Dedifferentiated amniotic fluid mesenchymal stem cell (primary cell): ENCODE measurements at regions not wholly inside any gene's neighbourhood (a gene's known extent, or its start where the extent isn't known, plus 50 kb on each side); places are given as distances from the start of the nearest gene placed in this dataset.
"Not testable (repeated sequence)": the region's sequence is repeated elsewhere in the genome, so short reads cannot be mapped to it uniquely, and the experiment has no call there.

ENCODE experiments used
- DNase-seq: peaks from one replicate; pipeline ENCODE4 v3.0.0-alpha.2; 2016; ENCODE audit errors: extremely low spot score

DNA sequence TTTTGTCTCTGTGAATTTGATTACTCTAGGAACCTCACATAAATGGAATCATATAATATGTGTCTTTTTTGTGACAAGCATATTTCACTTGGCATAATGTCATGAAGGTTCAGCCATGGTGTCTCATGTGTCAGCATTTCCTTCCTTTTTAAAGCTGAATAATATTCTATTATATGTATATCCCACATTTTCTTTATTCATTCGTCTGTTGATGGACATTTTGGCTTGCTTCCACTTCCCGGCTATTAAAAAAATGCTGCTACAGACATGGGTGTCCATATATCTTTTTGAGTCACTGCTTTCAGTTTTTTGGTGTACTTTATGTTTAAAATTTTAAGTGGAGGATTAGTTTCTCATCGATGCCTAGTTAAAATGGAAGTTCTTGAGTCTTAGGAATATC is 59.8 kb upstream of the C5orf63 start:
- DNase-seq: no peak

DNA sequence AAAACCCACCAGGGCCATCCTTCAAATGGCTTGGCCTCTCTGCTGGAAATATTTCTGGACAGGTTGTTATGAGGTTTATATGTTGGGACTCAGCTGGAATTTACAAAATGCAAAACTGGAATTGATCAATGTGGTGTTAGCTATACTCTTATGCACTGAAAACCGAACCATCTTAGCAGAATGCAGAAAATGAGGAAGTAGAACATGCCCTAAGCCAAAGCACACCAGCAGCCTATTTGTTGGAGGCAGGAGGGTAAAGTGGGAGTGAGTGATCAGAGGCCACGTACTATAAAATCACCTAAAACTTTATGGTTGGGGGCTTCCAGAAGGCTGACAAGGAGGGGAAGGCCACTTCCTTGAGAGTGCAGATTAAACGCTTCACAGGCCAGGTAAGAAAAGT is 63.6 kb upstream of the C5orf63 start:
- DNase-seq: no peak

- DNase-seq: no peak
Measured at GRCh38 chr5:127143722-127144121, 70.4 kb upstream of the C5orf63 start.

GRCh38 chr5:127153031-127153430 is 79.7 kb upstream of the C5orf63 start:
- no peak for DNase-seq

DNA sequence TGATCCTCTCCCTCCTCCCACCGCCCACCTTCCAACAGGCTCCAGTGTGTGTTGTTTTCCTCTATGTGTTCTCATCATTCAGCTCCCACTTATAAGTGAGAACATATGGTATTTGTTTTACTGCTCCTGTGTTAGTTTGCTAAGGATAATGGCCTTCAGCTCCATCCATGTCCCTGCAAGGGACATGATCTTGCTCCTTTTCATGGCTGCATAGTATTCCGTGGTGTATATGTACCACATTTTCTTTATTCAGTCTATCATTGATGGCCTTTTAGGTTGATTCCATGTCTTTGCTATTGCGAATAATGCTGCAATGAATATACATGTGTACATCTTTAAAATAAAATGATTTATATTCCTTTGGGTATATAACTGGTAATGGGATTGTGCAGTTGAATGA is 80.2 kb upstream of the C5orf63 start:
- no peak for DNase-seq

- DNase-seq: no peak
Measured at GRCh38 chr5:127163750-127164149, 90.4 kb upstream of the C5orf63 start.

DNA sequence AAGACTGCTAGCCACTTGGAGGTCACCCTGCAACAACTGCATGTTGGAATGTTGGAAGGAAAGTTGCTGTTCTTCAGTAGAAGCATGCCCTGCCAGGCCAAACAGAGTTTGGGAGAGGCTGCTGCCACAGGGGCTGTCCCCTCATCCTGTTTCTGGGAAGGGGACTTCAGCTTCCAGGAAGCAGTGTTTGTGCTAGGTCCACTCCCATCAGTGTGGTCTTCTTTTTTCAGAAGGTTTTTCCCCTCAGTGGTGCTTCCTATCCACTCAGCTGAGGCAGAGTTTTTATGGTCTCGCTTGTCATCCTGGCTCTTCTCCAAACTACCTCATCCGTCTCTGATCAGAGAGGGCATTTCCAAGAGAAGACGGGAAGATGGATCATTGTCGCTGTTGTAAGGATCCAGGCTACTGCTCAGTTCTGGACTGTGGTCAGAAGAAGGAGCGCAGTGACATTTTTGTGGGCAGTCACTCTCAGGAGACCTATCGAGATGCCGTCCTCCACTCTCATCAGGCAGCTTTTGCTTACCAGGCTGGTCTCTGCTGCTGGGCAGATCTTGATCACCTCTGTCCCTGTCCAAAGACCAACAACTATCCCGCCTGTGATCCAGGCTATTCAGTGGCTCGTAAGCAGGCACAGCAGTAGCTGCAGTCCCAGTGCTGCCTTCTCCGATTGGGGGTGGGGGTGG is 97.8 kb upstream of the C5orf63 start:
- DNase-seq: no peak

- DNase-seq: no peak
Measured at GRCh38 chr5:127176769-127177168, 103.5 kb upstream of the C5orf63 start.

DNA sequence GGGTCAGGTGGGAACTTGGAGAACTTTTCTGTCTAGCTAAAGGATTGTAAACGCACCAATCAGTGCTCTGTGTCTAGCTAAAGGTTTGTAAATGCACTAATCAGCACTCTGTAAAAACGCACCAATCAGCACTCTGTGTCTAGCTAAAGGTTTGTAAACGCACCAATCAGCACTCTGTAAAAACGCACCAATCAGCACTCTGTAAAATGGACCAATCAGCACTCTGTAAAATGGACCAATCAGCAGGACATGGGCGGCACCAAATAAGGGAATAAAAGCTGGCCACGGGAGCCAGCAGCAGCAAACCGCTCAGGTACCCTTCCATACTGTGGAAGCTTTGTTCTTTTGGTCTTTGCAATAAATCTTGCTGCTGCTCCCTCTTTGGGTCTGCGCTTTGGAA is 108.0 kb upstream of the MEGF10 start:
- DNase-seq: not testable (repeated sequence)

GRCh38 chr5:127183332-127183731 is 107.3 kb upstream of the MEGF10 start:
- no peak for DNase-seq

GRCh38 chr5:127184851-127185250 is 105.7 kb upstream of the MEGF10 start:
- DNase-seq: no peak

DNA sequence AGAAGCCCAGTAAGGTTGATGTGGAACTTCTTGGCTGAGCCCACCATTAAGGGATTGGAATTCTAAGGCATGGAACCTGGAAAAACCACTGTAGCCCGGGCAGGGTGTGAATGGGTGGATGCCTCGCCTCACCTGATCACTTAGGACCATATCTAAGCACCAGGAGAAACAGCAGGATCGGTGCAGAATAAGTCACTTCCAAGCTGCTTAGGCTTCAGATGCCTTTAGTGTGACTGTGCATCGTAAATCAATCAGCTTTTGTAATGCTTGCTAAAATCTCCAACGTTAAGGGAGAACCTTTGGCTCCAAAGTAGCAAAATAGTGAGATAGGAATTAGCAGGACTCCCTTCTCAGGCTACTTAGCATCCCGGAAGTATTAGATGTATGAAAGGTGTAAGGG is 103.9 kb upstream of the MEGF10 start:
- DNase-seq: no peak

- DNase-seq: no peak
Measured at GRCh38 chr5:127187706-127188105, 102.9 kb upstream of the MEGF10 start.

- no peak for DNase-seq
Measured at GRCh38 chr5:127192150-127192549, 98.4 kb upstream of the MEGF10 start.

- DNase-seq: no peak
Measured at GRCh38 chr5:127192836-127193338, 97.7 kb upstream of the MEGF10 start.

DNA sequence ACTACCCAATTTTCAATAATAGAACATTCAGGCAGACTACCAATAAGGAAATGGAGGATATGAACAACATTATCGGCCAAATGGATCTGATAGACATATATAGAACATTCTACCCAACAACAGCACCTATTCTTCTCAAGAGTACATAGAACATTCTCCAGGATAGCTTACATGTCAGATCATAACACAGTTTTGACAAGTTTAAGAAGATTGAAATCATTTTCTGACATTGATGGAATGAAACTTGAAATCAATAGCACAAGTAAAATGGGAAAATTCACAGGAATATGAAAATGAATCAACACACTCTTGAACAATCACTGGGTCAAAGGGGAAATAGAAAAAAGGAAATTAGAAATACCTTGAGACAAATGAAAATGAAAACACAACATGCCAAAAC is 94.6 kb upstream of the MEGF10 start:
- DNase-seq: no peak

- not testable (repeated sequence) for DNase-seq
Measured at GRCh38 chr5:127197402-127198167, 93.0 kb upstream of the MEGF10 start.

GRCh38 chr5:127202738-127203137 is 87.9 kb upstream of the MEGF10 start:
- DNase-seq: not testable (repeated sequence)

- DNase-seq: peak; percentile 34
Measured at GRCh38 chr5:127203818-127204217, 86.8 kb upstream of the MEGF10 start.

- DNase-seq: no peak
Measured at GRCh38 chr5:127205147-127205546, 85.4 kb upstream of the MEGF10 start.

DNA sequence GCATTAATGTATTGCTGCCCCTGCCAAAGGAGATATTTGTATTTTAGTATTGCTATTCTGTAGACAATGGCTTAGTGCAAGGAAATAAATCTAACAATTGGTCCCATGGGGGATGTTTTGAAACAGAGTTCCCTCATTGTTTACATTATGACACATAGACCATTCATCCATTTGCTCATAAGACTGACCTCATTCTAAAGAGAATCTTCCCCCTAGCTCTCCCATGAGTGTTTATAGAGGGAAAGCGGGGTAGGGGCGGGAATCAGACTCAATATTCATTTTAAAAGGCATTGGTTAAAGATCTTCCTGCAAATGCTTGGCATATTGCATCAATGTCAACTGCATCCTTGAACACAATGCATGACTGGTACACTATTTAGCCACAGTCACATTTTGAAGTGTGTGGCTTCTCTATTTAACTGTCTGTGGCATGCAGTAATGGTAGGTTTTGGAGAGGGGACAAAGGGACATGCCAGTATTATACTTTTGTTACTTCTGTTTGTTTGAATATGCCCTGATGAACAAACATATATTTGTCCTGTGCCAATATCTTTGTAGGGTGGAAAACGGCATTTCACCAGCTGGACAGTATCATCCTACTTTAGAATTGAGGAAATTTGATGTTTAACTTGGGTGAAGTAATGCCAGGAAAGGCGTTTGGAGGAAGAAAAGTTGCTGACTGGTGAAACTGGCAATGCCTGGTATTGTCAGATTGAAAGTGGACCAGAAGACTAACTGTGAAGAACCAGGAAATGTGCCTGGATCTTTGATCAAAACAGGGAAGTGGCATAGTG is 84.1 kb upstream of the MEGF10 start:
- DNase-seq: peak; percentile 72

DNA sequence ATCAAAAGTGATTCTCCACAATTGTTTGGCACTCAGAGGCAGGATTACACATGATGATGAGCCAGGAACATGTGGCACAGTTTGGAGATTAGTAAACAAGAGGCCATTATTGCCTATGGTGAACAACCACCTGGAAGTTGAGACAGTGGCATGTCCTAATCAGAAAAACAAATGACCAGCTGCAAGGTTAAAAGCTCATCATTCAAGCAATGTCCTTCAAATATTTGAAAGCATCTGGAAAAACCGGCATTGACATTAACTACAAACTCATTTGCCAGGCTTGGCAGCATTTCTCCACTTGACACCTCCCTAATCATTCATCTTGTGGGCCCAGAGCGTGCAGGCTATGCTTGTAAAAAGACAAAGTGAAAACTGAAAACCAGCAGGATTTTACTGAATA is 80.6 kb upstream of the MEGF10 start:
- no peak for DNase-seq
